ENCODE measurements at regions not wholly inside any gene's neighbourhood (a gene's known extent, or its start where the extent isn't known, plus 50 kb on each side); places are given as distances from the start of the nearest gene placed in this dataset.

DNA sequence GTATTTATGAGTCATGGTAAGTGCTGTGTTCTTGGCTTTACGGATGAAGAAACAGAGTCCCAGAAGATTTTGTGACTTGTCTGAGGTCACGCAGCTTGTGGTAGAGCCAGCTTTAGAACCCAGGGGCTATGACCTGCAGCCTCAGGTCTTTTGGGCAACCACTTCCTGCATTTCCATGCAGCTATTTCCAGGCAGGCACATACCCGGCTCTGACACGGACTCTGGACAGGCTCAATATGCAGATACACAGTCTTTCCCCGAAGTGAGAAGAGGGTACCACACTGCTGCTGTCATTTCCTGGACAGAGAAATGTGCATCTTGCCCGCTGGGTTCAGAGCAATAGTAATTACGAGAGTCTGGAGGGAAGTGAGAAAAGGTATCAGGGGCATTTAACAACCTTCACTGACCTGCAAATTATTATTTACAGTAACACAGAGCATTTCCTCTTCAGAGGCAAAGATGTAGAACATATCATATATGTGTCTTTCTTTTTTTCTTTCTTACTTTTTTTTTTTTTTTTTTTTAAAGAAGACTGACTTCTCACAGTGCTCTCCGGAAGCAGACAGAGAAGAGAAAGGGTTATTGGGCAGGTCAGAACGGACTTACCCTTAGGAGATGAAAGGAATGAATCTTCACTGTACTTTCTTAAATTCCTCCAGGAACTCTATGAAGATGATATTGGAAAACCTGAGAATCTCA, 185.1 kb downstream of the CLIC5 start:
- DNase-seq: peak; percentile 77
- CTCF ChIA-PET: interaction anchor here (0.9 to 1.5 kb wide), 2 partner anchors 25 to 100 kb away, joined by 3 read pairs; no protein-coding TSS in a partner anchor
- Mint-ChIP-seq H3K27ac (peak overlapping the region; percentile 78), H3K4me1 (peaks cover 58% of the 10 kb centered on the region), H3K4me3 (peak overlapping the region; percentile 66), H3K9me3 (peaks cover 5% of the 10 kb centered on the region), H3K36me3 (ENCODE audit: low read depth) (peaks cover 17% of the 10 kb centered on the region), H3K27me3 (no peaks in the 10 kb centered on the region)
- POLR2A ChIA-PET: interaction anchor here (0.6 to 1.9 kb wide), 10 partner anchors 8 to 1177 kb away, joined by 3 to 8 read pairs (median 3); no protein-coding TSS in a partner anchor

DNA sequence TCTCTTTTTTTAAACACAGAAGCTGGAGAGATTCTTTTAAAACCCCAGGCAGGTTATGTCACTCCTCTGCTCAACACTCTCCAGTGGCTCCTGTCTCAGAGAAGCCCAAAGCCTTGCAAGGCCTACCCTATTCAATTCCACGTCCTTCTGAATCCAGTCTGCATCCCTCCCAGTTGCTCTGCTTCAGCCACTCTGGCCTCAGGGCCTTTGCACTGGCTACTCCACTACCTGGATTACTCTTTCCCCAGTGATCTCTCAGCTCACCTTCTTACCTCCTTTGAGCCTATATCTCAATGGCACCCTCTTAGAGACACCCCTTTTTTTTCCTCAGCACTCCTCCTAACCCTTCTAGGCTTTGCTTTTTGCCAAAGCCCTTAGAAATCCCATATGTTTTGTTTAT, 185.8 kb downstream of the CLIC5 start:
- Mint-ChIP-seq H3K9me3 (peaks cover 5% of the 10 kb centered on the region), H3K27me3 (no peaks in the 10 kb centered on the region), H3K4me1 (peaks cover 50% of the 10 kb centered on the region), H3K27ac (peak overlapping the region; percentile 78), H3K4me3 (peak overlapping the region; percentile 59), H3K36me3 (ENCODE audit: low read depth) (peaks cover 19% of the 10 kb centered on the region)
- DNase-seq: no peak
- ChIA-PET CTCF (interaction anchor here (1.5 kb wide), 1 partner anchor 24 kb away, joined by 3 read pairs; no protein-coding TSS in a partner anchor), POLR2A (interaction anchor here (1.0 to 1.9 kb wide), 7 partner anchors 9 to 404 kb away, joined by 3 to 8 read pairs (median 3); no protein-coding TSS in a partner anchor)

DNA sequence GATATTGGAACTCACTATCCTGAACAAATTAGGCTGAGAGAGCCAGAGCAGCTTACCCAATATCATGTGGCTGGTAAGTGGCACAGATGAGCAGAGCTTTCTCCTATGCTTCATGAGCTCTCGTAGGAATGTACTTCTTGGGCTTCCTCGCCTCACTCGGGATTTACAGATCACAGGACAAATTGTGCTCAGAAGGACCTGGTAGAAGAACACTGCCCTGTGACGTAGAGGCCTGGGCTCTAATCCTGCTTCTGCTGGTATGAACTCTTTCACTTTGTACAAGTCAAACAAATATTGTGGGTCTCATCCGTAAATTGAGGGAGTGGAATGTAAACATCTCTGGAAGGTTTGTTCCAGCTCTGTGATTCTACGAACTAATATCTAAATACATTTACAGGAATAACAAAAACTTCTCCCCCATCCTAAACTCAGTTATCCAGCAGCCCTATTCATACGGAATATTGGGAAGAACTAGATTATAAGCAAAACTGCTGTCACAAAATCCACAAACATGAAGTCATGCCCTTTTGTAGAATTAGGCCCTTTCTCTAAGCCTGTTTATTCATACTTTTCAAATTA, 187.6 kb downstream of the CLIC5 start:
- Mint-ChIP-seq H3K27me3 (no peaks in the 10 kb centered on the region), H3K36me3 (ENCODE audit: low read depth) (peaks cover 25% of the 10 kb centered on the region), H3K4me3 (no peak overlapping the region), H3K9me3 (peaks cover 10% of the 10 kb centered on the region), H3K27ac (no peak overlapping the region), H3K4me1 (peaks cover 47% of the 10 kb centered on the region)
- DNase-seq: no peak
- CTCF ChIA-PET: no interaction called here
- POLR2A ChIA-PET: no interaction called here

DNA sequence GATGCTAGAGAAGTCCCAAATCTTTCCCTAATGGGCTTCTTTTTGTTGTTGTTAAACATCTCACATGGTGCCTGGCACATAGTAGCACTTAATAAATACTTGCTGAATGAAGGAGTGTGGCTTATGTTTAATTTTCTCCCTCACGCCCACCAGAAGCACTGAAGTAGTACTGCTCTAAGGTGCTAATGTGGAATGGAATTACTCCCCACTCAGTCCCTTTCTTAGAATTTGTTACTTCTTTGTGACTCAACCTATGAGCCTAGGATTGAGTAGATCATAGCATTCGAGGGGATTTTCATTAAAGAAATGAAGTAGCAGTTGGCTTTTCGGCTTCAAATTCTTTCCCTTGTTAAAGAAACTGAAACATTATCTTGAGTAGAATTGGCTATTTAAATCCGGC, 192.8 kb downstream of the CLIC5 start:
- H3K4me3 Mint-ChIP-seq: no peak overlapping the region
- H3K27me3 Mint-ChIP-seq: no peaks in the 10 kb centered on the region
- CTCF ChIA-PET: no interaction called here

DNA sequence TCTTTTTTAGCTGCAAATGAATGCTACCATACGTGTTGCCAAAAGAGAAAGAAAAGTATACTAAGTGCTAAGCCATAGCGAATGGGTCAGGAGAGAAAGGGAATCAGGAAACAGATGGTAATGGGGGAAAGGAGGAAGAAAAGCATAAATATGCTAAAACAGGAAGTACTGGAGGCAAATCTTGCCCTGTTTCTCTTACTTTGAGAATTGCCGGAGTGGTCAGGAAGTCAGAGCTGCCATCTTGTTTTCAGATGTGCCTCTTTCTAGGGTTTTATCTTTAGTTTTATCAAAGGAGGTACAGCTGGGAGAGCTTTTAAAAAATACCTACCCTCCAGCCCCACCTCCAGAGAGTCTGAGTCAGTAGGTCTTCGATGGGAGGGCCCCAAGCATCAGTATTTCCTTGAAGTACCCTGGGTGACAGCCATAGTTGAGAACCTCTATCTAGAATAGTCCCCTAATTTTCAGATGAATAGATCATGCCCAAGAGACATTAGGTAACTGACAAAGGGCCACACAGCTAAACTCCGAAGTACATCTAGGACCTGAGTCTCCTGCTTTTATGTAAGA, 193.3 kb downstream of the CLIC5 start:
- H3K27me3 Mint-ChIP-seq: no peaks in the 10 kb centered on the region
- CTCF ChIA-PET: no interaction called here
- no peak for DNase-seq
- H3K27ac Mint-ChIP-seq: peak overlapping the region; percentile 50
- H3K36me3 Mint-ChIP-seq (ENCODE audit: low read depth): peaks cover 25% of the 10 kb centered on the region
- H3K9me3 Mint-ChIP-seq: peaks cover 12% of the 10 kb centered on the region
- H3K4me1 Mint-ChIP-seq: peaks cover 31% of the 10 kb centered on the region
- POLR2A ChIA-PET: interaction anchor here (0.9 to 1.3 kb wide), 3 partner anchors 9 to 147 kb away, joined by 3 to 4 read pairs (median 3); no protein-coding TSS in a partner anchor
- H3K4me3 Mint-ChIP-seq: no peak overlapping the region

More for the DNA sequence above, 192.8 kb downstream of the CLIC5 start:
- H3K9me3 Mint-ChIP-seq: peaks cover 12% of the 10 kb centered on the region
- POLR2A ChIA-PET: interaction anchor here (0.9 to 1.3 kb wide), 3 partner anchors 9 to 147 kb away, joined by 3 to 4 read pairs (median 3); no protein-coding TSS in a partner anchor
- no peak overlapping the region for H3K27ac Mint-ChIP-seq
- H3K4me1 Mint-ChIP-seq: peaks cover 31% of the 10 kb centered on the region
- peaks cover 25% of the 10 kb centered on the region for H3K36me3 Mint-ChIP-seq (ENCODE audit: low read depth)
- no peak for DNase-seq

DNA sequence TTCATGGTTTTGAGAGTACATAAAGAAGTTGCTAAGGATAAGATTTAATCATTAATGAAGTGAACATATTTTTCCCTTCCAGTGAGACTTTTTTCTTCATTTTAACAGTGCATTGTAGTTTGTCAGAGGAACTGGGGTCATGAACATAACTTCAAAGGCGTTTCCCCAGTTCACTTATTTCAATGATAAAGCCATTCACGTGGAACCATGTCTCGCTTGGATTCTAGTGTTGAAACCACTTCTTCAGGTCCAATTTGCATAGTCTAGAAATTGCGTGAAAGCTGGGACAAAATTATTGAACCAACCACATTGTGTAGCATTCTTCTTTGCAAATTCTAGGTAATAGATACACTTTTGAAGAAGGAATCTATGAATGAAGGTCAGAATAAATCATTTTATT, 197.0 kb downstream of the CLIC5 start:
- POLR2A ChIA-PET: no interaction called here
- Mint-ChIP-seq H3K36me3 (ENCODE audit: low read depth) (peaks cover 12% of the 10 kb centered on the region), H3K27ac (no peak overlapping the region), H3K4me3 (no peak overlapping the region), H3K4me1 (peaks cover 44% of the 10 kb centered on the region), H3K9me3 (peaks cover 7% of the 10 kb centered on the region), H3K27me3 (no peaks in the 10 kb centered on the region)
- DNase-seq: no peak
- CTCF ChIA-PET: no interaction called here

DNA sequence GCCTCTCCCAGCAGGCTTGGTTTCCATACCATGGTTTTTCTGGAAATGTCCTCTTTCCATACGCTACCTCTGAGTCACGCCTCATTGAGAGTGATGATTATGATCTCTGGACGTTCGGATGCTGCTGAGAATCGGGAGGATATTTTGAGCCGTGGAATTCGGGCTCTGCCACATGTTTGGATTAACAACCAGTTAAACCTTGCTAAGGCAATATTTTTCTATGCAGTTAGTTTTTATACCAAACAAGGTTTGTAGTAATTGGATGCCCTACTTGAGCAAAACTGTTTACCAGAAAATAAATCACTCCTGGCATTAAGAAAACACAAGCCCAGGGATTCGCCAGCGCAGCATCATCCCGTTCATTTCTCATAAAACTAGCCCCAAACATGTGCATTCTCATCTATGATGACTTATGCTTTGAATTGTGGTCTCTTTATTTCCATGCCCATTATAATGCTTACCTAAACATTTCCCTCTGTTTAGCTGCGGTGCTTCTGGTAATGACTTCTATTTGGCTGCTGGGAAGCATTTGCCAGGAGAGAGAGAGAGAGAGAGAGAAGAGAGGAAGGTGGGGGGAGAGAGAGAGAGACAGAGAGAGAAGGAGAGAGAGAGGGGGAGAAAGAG, 198.9 kb downstream of the CLIC5 start:
- DNase-seq: no peak
- Mint-ChIP-seq H3K36me3 (ENCODE audit: low read depth) (peaks cover 6% of the 10 kb centered on the region), H3K4me1 (peaks cover 33% of the 10 kb centered on the region), H3K4me3 (no peak overlapping the region), H3K27me3 (no peaks in the 10 kb centered on the region), H3K9me3 (no peaks in the 10 kb centered on the region), H3K27ac (no peak overlapping the region)
- ChIA-PET CTCF (interaction anchor here (0.7 to 0.9 kb wide), 2 partner anchors 102 to 288 kb away, joined by 3 read pairs; no protein-coding TSS in a partner anchor), POLR2A (no interaction called here)

DNA sequence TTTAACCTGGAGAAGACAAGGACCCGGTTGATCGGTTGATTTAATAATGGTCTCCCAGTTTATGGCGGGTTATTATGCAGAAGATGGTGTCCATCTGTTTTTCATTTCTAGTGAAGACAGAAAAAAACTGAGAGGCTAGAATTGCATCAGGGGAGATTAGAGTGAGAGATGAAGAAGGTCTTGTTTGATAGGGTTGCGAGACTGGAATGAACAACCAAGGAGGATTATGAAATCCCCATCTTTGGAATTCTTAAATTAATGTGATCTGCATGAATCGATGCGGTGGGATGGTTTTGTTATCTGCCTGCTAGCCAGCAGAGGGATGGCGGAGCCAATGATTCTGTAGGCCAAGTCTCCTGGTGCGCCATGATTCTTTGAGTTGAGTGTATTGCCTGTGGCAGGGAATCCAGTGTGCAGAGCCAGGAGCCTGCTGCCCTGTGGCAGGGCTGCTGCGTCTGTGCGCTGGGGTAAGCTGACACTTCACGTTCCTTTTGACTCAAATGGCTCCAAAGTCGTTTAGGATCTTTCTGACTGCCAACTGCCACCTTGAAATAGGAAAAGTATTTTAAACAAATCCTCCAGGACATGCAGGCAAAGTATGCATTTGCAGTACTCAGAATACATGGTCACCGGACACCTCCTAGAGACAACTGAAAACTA, 200.1 kb downstream of the CLIC5 start:
- no peaks in the 10 kb centered on the region for H3K27me3 Mint-ChIP-seq
- H3K27ac Mint-ChIP-seq: no peak overlapping the region
- no peaks in the 10 kb centered on the region for H3K9me3 Mint-ChIP-seq
- no peak overlapping the region for H3K4me3 Mint-ChIP-seq
- POLR2A ChIA-PET: interaction anchor here (0.8 kb wide), 1 partner anchor 14 kb away, joined by 3 read pairs; no protein-coding TSS in a partner anchor
- peaks cover 29% of the 10 kb centered on the region for H3K4me1 Mint-ChIP-seq
- CTCF ChIA-PET: interaction anchor here (0.9 to 1.6 kb wide), 2 partner anchors 101 to 107 kb away, joined by 3 to 4 read pairs; no protein-coding TSS in a partner anchor
- peaks cover 13% of the 10 kb centered on the region for H3K36me3 Mint-ChIP-seq (ENCODE audit: low read depth)
- DNase-seq: no peak

DNA sequence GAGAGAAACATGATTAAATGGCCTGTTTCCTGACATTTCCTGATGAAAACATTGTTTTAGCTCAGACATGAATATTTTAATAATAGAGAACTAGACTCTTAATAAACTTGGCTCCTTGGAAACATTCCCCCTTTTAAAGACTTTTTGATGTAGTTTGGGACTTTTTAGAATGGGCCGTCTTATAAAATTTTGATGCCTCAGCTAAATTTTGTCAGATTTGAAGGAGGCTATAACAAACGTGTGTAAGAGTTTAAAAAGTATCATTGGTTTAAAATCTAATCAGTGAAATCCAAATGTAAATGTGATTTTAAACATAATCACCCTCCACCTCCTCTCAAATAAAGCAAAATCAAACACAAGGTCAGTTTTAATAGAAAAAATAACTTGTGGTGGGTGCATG, 200.9 kb downstream of the CLIC5 start:
- ChIA-PET POLR2A (interaction anchor here (0.6 kb wide), 1 partner anchor 15 kb away, joined by 3 read pairs; no protein-coding TSS in a partner anchor), CTCF (interaction anchor here (1.6 kb wide), 1 partner anchor 108 kb away, joined by 4 read pairs; no protein-coding TSS in a partner anchor)
- H3K9me3 Mint-ChIP-seq: no peaks in the 10 kb centered on the region
- H3K27me3 Mint-ChIP-seq: no peaks in the 10 kb centered on the region
- H3K36me3 Mint-ChIP-seq (ENCODE audit: low read depth): peaks cover 14% of the 10 kb centered on the region
- no peak overlapping the region for H3K4me3 Mint-ChIP-seq
- H3K27ac Mint-ChIP-seq: no peak overlapping the region
- DNase-seq: no peak
- peaks cover 26% of the 10 kb centered on the region for H3K4me1 Mint-ChIP-seq

DNA sequence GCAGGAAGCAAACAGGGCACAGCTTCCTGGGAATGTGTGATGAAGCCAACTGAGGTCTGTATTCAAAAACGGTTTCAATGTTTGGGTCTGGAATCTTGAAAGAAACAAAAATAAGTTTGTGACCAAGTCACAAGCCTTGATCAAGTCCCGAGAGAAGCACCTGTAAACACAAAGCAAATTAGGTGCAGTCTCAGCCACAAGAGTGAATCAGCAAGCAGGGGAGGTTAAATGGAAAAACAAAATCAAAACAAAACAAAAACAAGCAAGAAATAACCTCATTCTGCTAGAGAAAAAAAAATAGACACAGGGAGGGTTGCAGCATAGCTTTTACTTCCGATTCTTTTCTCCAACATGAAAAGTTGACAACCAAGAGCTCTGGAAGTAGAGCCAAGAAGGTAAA, 201.7 kb downstream of the CLIC5 start:
- no peaks in the 10 kb centered on the region for H3K9me3 Mint-ChIP-seq
- ChIA-PET CTCF (interaction anchor here (1.6 kb wide), 1 partner anchor 108 kb away, joined by 4 read pairs; no protein-coding TSS in a partner anchor), POLR2A (interaction anchor here (0.6 to 1.6 kb wide), 3 partner anchors 9 to 16 kb away, joined by 3 to 5 read pairs (median 4); no protein-coding TSS in a partner anchor)
- no peaks in the 10 kb centered on the region for H3K27me3 Mint-ChIP-seq
- peaks cover 14% of the 10 kb centered on the region for H3K36me3 Mint-ChIP-seq (ENCODE audit: low read depth)
- no peak overlapping the region for H3K4me3 Mint-ChIP-seq
- no peak overlapping the region for H3K27ac Mint-ChIP-seq
- no peak for DNase-seq
- H3K4me1 Mint-ChIP-seq: peaks cover 27% of the 10 kb centered on the region

DNA sequence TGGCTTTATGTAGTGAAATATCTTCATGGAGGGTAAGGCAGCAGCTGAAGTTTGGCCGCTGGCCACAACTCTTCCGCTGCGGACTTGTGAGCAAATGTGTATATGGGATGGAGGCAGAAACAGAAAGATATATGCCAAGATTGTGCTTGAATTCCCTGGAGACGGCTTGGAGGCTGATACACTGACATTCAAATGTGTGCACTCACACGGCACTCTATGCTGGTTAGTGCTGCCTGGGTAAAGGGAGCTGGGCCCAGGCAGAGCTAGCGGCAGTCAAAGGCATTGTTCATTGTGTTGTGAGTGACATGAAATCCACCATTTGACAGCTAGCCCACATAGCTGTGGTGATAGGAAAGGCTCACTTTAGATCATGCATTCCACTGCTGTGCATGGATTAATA, 202.7 kb downstream of the CLIC5 start:
- Mint-ChIP-seq H3K27ac (no peak overlapping the region), H3K36me3 (ENCODE audit: low read depth) (peaks cover 8% of the 10 kb centered on the region), H3K9me3 (no peaks in the 10 kb centered on the region), H3K4me1 (peaks cover 34% of the 10 kb centered on the region), H3K4me3 (no peak overlapping the region), H3K27me3 (no peaks in the 10 kb centered on the region)
- POLR2A ChIA-PET: interaction anchor here (1.5 to 1.6 kb wide), 2 partner anchors 10 to 11 kb away, joined by 4 to 5 read pairs; no protein-coding TSS in a partner anchor
- CTCF ChIA-PET: no interaction called here
- no peak for DNase-seq

DNA sequence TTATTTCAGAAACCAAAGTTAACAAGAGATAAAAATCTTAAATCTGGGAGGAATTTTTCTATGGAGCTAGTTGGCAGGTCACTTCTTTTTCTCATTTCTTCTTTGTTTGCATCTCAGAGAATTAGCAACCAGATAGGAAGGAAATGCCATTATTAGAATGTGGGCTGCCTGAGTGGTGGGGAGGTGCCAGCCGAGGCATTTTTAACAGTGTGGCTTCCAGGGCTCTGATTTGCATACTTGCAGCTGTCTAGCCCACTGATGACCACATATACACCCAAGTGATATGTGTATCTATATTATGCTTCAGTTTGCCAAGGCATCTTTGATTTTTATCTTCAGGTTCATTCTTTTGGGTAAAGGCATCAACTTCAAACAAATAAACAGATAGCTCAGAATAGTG, 206.7 kb downstream of the CLIC5 start:
- no peak overlapping the region for H3K27ac Mint-ChIP-seq
- H3K9me3 Mint-ChIP-seq: no peaks in the 10 kb centered on the region
- DNase-seq: no peak
- peaks cover 8% of the 10 kb centered on the region for H3K36me3 Mint-ChIP-seq (ENCODE audit: low read depth)
- ChIA-PET POLR2A (no interaction called here), CTCF (interaction anchor here (1.3 kb wide), 1 partner anchor 12 kb away, joined by 3 read pairs; no protein-coding TSS in a partner anchor)
- H3K4me3 Mint-ChIP-seq: no peak overlapping the region
- peaks cover 17% of the 10 kb centered on the region for H3K4me1 Mint-ChIP-seq
- H3K27me3 Mint-ChIP-seq: no peaks in the 10 kb centered on the region
